ENCODE measurements at regions not wholly inside any gene's neighbourhood (a gene's known extent, or its start where the extent isn't known, plus 50 kb on each side); places are given as distances from the start of the nearest gene placed in this dataset.

GRCh38 chr1:238499021-238499420, 608.3 kb upstream of the ZP4 start:
- H3K4me3 ChIP-seq (replicated peaks; ENCODE audit: low read depth, low read length) = no peak overlapping the region
- no peak for DNase-seq (ENCODE audit: low read depth)
- no peak for TF ChIP-seq CTCF (IDR thresholded peaks at IDR 0.05; ENCODE audit: low read length, missing control alignments)

GRCh38 chr1:238492271-238492670, 601.5 kb upstream of the ZP4 start:
- DNase-seq (ENCODE audit: low read depth) = no peak
- no peak for TF ChIP-seq CTCF (IDR thresholded peaks at IDR 0.05; ENCODE audit: low read length, missing control alignments)
- H3K4me3 ChIP-seq (replicated peaks; ENCODE audit: low read depth, low read length) = no peak overlapping the region

- TF ChIP-seq CTCF (IDR thresholded peaks at IDR 0.05; ENCODE audit: low read length, missing control alignments) = no peak
- DNase-seq (ENCODE audit: low read depth) = no peak
- H3K4me3 ChIP-seq (replicated peaks; ENCODE audit: low read depth, low read length) = no peak overlapping the region
Measured at GRCh38 chr1:238491265-238491664, 600.5 kb upstream of the ZP4 start.

GRCh38 chr1:238489006-238489405, 598.3 kb upstream of the ZP4 start:
- no peak overlapping the region for H3K4me3 ChIP-seq (replicated peaks; ENCODE audit: low read depth, low read length)
- no peak for TF ChIP-seq CTCF (IDR thresholded peaks at IDR 0.05; ENCODE audit: low read length, missing control alignments)
- DNase-seq (ENCODE audit: low read depth) = no peak

GRCh38 chr1:238488401-238488800, 597.7 kb upstream of the ZP4 start:
- no peak for DNase-seq (ENCODE audit: low read depth)
- TF ChIP-seq CTCF (IDR thresholded peaks at IDR 0.05; ENCODE audit: low read length, missing control alignments) = no peak
- H3K4me3 ChIP-seq (replicated peaks; ENCODE audit: low read depth, low read length) = no peak overlapping the region

- DNase-seq (ENCODE audit: low read depth) = no peak
- no peak for TF ChIP-seq CTCF (IDR thresholded peaks at IDR 0.05; ENCODE audit: low read length, missing control alignments)
- no peak overlapping the region for H3K4me3 ChIP-seq (replicated peaks; ENCODE audit: low read depth, low read length)
Measured at GRCh38 chr1:238487931-238488330, 597.2 kb upstream of the ZP4 start.

GRCh38 chr1:238485912-238486209, 595.1 kb upstream of the ZP4 start:
- no peak for TF ChIP-seq CTCF (IDR thresholded peaks at IDR 0.05; ENCODE audit: low read length, missing control alignments)
- DNase-seq (ENCODE audit: low read depth) = no peak
- H3K4me3 ChIP-seq (replicated peaks; ENCODE audit: low read depth, low read length) = no peak overlapping the region

Data from fibroblast of pulmonary artery (primary cell).